ENCODE measurements at regions not wholly inside any gene's neighbourhood (a gene's known extent, or its start where the extent isn't known, plus 50 kb on each side); places are given as distances from the start of the nearest gene placed in this dataset.

DNA sequence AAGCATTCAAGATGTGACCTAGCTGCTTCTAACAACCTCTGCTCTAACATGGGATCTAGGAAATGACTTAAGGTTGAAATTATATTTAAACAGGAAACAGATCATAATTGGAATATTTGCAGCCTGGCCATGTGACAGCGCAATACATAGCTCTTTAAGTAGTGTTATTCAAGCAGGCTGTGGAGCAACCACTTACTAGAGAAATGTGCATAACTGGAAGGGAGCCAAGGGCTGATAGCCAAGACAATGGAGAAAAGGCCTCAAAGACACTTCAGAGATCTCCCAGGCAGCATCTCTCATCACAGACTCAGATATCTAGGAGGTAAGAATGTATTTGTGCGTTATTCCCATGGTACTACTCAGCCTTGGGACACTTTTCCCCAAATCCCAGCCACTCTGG lies 823.0 kb upstream of the PRMT6 start:
- TF ChIP-seq, protein P1, sequence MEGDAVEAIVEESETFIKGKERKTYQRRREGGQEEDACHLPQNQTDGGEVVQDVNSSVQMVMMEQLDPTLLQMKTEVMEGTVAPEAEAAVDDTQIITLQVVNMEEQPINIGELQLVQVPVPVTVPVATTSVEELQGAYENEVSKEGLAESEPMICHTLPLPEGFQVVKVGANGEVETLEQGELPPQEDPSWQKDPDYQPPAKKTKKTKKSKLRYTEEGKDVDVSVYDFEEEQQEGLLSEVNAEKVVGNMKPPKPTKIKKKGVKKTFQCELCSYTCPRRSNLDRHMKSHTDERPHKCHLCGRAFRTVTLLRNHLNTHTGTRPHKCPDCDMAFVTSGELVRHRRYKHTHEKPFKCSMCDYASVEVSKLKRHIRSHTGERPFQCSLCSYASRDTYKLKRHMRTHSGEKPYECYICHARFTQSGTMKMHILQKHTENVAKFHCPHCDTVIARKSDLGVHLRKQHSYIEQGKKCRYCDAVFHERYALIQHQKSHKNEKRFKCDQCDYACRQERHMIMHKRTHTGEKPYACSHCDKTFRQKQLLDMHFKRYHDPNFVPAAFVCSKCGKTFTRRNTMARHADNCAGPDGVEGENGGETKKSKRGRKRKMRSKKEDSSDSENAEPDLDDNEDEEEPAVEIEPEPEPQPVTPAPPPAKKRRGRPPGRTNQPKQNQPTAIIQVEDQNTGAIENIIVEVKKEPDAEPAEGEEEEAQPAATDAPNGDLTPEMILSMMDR (IDR thresholded peaks at IDR 0.05): no peak
- TF ChIP-seq POLR2AphosphoS5 (IDR thresholded peaks at IDR 0.05): no peak
- TF ChIP-seq POLR2A (IDR thresholded peaks at IDR 0.05): no peak
